OCI-M1 (cell line): ENCODE measurements at regions not wholly inside any gene's neighbourhood (a gene's known extent, or its start where the extent isn't known, plus 50 kb on each side); places are given as distances from the start of the nearest gene placed in this dataset.
"Not testable (repeated sequence)": the region's sequence is repeated elsewhere in the genome, so short reads cannot be mapped to it uniquely, and the experiment has no call there.

Source experiments
- DNase-seq: peaks from one replicate; lab custom pipeline; 2025; lab: John Stamatoyannopoulos, UW

- no peak for DNase-seq
Measured at GRCh38 chrX:67288156-67288555, 255.7 kb upstream of the AR start.

- DNase-seq: no peak
Measured at GRCh38 chrX:67289055-67289499, 254.7 kb upstream of the AR start.

GRCh38 chrX:67290489-67291220 is 253.2 kb upstream of the AR start:
- DNase-seq: no peak

- DNase-seq: no peak
Measured at GRCh38 chrX:67295924-67296323, 247.9 kb upstream of the AR start.

GRCh38 chrX:67296395-67296794 is 247.4 kb upstream of the AR start:
- DNase-seq: no peak

- DNase-seq: no peak
Measured at GRCh38 chrX:67317725-67318124, 226.1 kb upstream of the AR start.

GRCh38 chrX:67328476-67328875 is 215.3 kb upstream of the AR start:
- peak; percentile 85 for DNase-seq

GRCh38 chrX:67334323-67334722 is 209.5 kb upstream of the AR start:
- no peak for DNase-seq

GRCh38 chrX:67338262-67338661 is 205.6 kb upstream of the AR start:
- DNase-seq: no peak

- no peak for DNase-seq
Measured at GRCh38 chrX:67342138-67342537, 201.7 kb upstream of the AR start.

GRCh38 chrX:67346225-67346624 is 197.6 kb upstream of the AR start:
- no peak for DNase-seq

- DNase-seq: no peak
Measured at GRCh38 chrX:67346667-67347066, 197.2 kb upstream of the AR start.

GRCh38 chrX:67347145-67347544 is 196.7 kb upstream of the AR start:
- DNase-seq: peak; percentile 74

GRCh38 chrX:67351411-67351810 is 192.4 kb upstream of the AR start:
- DNase-seq: peak; percentile 86

- DNase-seq: no peak
Measured at GRCh38 chrX:67353651-67354370, 190.0 kb upstream of the AR start.

- not testable (repeated sequence) for DNase-seq
Measured at GRCh38 chrX:67361267-67361666, 182.6 kb upstream of the AR start.

- no peak for DNase-seq
Measured at GRCh38 chrX:67384403-67384802, 159.4 kb upstream of the AR start.

- DNase-seq: no peak
Measured at GRCh38 chrX:67408423-67409079, 135.3 kb upstream of the AR start.

- DNase-seq: no peak
Measured at GRCh38 chrX:67415937-67416336, 127.9 kb upstream of the AR start.

- DNase-seq: no peak
Measured at GRCh38 chrX:67426946-67427345, 116.9 kb upstream of the AR start.

- no peak for DNase-seq
Measured at GRCh38 chrX:67435536-67435935, 108.3 kb upstream of the AR start.

GRCh38 chrX:67436867-67437266 is 107.0 kb upstream of the AR start:
- no peak for DNase-seq

GRCh38 chrX:67437821-67438220 is 106.0 kb upstream of the AR start:
- DNase-seq: no peak
